ENCODE measurements at regions not wholly inside any gene's neighbourhood (a gene's known extent, or its start where the extent isn't known, plus 50 kb on each side); places are given as distances from the start of the nearest gene placed in this dataset.
"Not testable (repeated sequence)": the region's sequence is repeated elsewhere in the genome, so short reads cannot be mapped to it uniquely, and the experiment has no call there.

DNA sequence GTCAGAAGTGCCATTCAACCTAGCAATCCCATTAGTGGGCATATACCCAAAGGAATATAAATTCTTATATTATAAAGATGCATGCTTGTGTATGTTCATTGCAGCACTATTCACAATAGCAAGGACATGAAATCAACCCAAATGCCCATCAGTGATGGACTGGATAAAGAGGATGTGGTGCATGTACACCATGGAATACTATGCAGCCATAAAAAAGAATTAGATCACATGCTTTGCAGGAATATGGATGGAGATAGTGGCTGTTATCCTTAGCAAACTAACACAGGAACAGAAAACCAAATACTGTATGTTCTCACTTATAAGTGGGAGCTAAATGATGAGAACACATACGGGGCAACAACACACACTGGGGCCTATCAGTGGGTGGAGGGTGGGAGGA, 75.5 kb upstream of the UCN3 start:
- H3K9me1 ChIP-seq (ENCODE audit: insufficient read depth, low read length); H2BK120ac ChIP-seq (ENCODE audit: low read depth, low read length); POLR2A ChIA-PET (ENCODE audit: unreplicated experiment); BruUV-seq (replicated peaks); H2BK20ac ChIP-seq (ENCODE audit: low read depth, low read length); H3K14ac ChIP-seq (replicated peaks; ENCODE audit: low read depth, low read length); H3K4ac ChIP-seq (ENCODE audit: low read depth, low read length); H4K91ac ChIP-seq (ENCODE audit: insufficient read depth, low read depth, low read length); H3K27ac ChIP-seq (ENCODE audit: insufficient read depth, low read length); H2BK5ac ChIP-seq (ENCODE audit: low read depth, low read length, poor library complexity, severe bottlenecking); H3K4me3 ChIP-seq (ENCODE audit: insufficient read depth, low read depth, low read length); H3K36me3 ChIP-seq (ENCODE audit: control insufficient read depth, insufficient read depth, low read length); H3K56ac ChIP-seq (ENCODE audit: extremely low read depth, insufficient read depth, low read length); H4K20me1 ChIP-seq (ENCODE audit: insufficient read depth, low read length); H3K27me3 ChIP-seq (ENCODE audit: control insufficient read depth, insufficient read depth, low read length); H2BK15ac ChIP-seq (ENCODE audit: low read depth, low read length); H4K8ac ChIP-seq (ENCODE audit: low read depth in 2 of 2, low read length in 2 of 2); H3K23ac ChIP-seq (ENCODE audit: low read depth, low read length); H2AK9ac ChIP-seq (replicated peaks; ENCODE audit: low read depth, low read length, poor library complexity); DNase-seq; H3K79me1 ChIP-seq (ENCODE audit: low read depth in 1 of 2, low read length in 2 of 2); H2AK5ac ChIP-seq (ENCODE audit: low read depth, low read length); ATAC-seq (ENCODE audit: low read depth); H2AFZ ChIP-seq (replicated peaks; ENCODE audit: low read length, poor library complexity); H3K4me1 ChIP-seq (ENCODE audit: control insufficient read depth, insufficient read depth, low read length); H3K18ac ChIP-seq (ENCODE audit: low read depth, low read length); dilution Hi-C loops (cut with HindIII; ENCODE audit: low sequenced_read_pairs, unreplicated experiment); H3K9ac ChIP-seq (ENCODE audit: low read depth, low read length); H3K9me3 ChIP-seq (ENCODE audit: control insufficient read depth, insufficient read depth, low read length); H3K4me2 ChIP-seq (ENCODE audit: low read depth, low read length); H4K5ac ChIP-seq (ENCODE audit: low read depth, low read length): not testable (repeated sequence)
- intact Hi-C loops (cut with micrococcal nuclease) (loop anchor here (10.0 kb wide), 1 partner anchor 194 kb away; the partner anchor contains the start of gene AKR1C3), in situ Hi-C loops (cut with MboI; ENCODE audit: low sequenced_read_pairs) (loop anchor here (10.0 kb wide), 1 partner anchor 444 kb away; no protein-coding TSS in a partner anchor)
- CTCF ChIA-PET, result interaction anchor here (1.5 kb wide), 1 partner anchor 10 kb away, joined by 3 read pairs; no protein-coding TSS in a partner anchor
- WGBS, 2 experiments (ENCODE audit: extremely low coverage in 2 of 2, insufficient read length in 1 of 2), result no CpG with 5 or more reads among the region's 1 CpG
